LNCaP clone FGC (cell line): ENCODE measurements at regions not wholly inside any gene's neighbourhood (a gene's known extent, or its start where the extent isn't known, plus 50 kb on each side); places are given as distances from the start of the nearest gene placed in this dataset.

Experiments used
- DNase-seq: peaks from one replicate; pipeline ENCODE4 v3.0.0-alpha.2; 2011; ENCODE audit warnings: low read depth
- H3K4me3 ChIP-seq: 2 replicates; pipeline ENCODE4 v1.5.1; 2011; ENCODE audit warnings: mild to moderate bottlenecking, low read depth, low read length, control low read depth
- TF ChIP-seq, protein P1 (sequence below): IDR thresholded peaks from 2 replicates; pipeline ENCODE4 v1.5.1; 2012; ENCODE audit warnings: mild to moderate bottlenecking; ENCODE audit not compliant: control insufficient read depth, insufficient read depth; ENCODE audit errors: extremely low read depth

DNA sequence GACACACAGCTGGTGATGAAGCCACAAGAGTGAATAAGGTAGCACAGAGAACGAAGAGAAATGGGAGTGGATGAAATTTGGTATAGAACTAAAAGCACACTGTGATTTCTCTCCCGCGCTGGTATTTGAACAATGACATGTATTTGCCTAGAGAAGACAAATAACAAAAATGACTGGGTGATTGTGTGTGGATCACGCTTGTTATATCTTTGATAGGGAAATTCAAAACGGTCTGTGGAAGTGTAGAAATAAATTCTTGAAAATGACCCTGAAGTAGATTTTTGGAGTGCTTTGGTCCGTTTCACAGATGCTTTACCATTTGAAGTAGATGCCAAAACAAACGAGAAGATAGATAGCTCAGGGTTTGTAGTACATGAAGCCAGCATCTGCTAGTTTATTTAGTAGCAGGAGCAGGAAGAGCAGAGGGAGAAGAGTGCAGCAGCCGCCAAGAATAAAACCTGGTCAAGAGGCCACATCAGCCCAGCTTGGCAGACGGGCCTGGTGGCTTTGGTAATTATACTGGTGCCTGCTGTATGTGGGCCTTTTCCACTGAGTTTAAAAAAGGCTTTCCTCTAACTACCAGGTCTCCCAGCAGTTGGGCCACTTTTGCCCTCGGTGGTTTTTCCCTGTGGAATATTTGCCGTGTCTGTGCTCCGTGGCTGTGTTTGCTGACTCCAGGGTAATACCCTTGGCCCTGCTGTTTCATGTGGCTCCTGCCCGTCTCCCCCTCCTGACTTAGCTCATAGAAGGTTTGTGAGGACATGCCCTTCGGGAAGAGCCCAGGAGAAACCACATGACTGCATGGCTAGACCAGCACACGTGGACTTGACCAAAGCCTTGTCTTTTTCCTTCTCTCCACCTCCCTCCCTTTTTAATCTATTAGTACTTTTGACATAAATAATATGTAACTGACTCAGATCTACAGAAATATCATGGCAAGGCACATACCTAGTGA is 294.0 kb downstream of the SOX4 start:
- DNase-seq: peak; percentile 66
- H3K4me3 ChIP-seq: no peak overlapping the region
- TF ChIP-seq, protein P1, sequence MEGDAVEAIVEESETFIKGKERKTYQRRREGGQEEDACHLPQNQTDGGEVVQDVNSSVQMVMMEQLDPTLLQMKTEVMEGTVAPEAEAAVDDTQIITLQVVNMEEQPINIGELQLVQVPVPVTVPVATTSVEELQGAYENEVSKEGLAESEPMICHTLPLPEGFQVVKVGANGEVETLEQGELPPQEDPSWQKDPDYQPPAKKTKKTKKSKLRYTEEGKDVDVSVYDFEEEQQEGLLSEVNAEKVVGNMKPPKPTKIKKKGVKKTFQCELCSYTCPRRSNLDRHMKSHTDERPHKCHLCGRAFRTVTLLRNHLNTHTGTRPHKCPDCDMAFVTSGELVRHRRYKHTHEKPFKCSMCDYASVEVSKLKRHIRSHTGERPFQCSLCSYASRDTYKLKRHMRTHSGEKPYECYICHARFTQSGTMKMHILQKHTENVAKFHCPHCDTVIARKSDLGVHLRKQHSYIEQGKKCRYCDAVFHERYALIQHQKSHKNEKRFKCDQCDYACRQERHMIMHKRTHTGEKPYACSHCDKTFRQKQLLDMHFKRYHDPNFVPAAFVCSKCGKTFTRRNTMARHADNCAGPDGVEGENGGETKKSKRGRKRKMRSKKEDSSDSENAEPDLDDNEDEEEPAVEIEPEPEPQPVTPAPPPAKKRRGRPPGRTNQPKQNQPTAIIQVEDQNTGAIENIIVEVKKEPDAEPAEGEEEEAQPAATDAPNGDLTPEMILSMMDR: no peak

DNA sequence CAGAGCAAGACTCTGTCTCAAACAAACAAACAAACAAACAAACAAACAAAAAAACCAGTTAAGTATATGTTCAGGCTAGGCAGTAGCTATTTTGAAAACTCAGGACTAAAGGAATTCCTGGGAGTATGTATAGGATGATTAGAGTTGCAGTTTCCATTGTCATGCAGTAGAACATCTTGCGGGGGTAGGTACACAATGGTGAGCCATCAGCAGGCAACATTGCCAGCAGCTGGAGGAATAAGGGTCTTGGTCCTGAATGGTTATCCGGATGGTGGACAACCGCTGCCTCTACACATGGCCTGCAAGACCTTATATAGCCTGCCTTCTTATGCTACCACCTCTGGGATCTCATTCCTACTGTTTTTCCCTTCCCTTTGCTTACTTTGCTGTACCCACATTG is 297.5 kb downstream of the SOX4 start:
- no peak overlapping the region for H3K4me3 ChIP-seq
- DNase-seq: no peak
- TF ChIP-seq, protein P1: no peak

DNA sequence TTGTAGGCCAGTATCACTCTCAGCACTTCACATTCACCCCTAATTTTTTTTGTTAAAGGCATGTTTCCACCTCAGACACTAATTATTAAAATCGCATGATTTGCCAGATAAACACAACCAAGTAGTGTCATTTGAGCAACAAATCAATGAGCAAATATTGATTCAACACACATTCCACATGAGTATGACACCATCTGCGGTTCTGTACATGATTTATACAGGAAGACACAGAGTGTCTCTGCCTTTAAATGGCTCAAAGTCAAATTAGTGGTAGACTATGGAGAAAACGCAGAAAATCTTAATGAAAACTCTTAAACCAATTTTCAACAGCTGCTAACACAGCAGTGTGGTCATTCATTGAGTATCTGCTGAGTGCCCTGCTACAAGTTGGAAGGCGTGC is 300.2 kb downstream of the SOX4 start:
- TF ChIP-seq, protein P1: no peak
- no peak overlapping the region for H3K4me3 ChIP-seq
- DNase-seq: no peak

DNA sequence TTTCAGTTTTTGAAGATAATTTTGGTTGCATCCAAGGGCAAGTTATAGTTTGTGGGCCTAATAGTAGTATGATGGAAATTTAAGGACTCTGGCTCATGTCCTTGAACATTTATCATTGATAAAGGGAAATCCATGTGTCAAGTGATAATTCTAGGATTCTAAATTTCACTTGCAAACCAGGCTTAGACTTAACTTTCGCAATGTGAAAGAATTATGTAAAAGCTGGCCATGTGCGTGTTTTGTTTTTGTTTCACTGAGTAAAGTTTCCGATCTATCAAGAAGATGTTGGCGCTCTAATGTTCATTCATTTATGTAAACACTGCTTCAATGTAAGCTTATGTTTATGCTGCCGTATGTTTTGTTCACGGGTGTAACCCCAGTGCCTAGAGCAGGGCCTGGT is 302.0 kb downstream of the SOX4 start:
- DNase-seq: no peak

DNA sequence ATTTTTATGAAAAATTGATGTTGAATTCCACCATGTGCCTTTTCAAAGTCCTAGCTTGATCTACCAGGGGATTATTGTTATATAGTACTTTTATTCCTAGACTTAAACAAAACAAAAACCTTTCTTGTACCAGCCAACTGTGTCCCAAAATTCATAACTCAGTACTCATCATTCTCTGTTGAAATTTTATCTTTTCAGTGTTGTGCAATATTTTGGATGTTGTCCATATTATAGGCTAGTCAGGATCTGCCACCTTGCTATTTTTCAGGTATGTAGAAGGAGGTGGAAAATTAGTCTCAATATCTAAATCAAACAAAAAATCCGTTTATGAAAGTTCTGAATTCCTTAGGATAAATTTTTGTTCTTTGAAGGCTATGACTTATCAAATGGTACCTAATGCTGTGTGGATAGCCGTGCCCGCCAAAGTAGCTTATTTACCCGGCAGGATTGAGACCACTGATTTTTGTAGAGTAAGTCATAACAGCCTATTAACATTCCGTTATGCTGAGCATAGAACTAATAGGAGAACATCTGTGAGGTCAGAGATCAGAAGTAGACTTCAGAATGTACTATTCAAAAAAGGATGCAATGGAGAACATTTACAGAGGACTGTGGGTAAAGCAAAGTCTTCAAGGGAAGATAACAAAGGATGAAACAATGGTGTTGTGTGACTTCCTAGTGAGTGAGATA is 304.7 kb downstream of the SOX4 start:
- TF ChIP-seq, protein P1: no peak

More for the DNA sequence above, 302.0 kb downstream of the SOX4 start:
- H3K4me3 ChIP-seq: no peak overlapping the region
- TF ChIP-seq, protein P1: no peak

DNA sequence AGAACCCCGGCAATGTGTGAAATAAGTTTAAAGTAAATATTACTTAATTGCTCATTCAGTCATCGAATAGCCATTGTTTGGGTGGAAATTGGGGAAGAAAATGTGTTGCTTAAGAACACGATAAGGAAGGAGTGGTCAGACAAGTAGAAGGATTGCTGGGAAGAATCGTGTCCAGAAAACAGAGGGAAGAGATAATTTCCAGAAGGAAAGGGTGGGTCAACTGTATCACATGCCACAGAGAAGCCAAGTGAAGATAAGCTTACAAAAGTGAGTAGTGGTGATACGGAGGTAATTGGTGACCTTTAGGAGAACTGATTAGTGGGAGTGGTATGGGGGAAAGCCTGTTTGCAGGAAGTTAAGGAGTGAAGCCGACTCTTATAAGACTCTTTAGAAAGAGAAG is 306.2 kb downstream of the SOX4 start:
- H3K4me3 ChIP-seq: no peak overlapping the region
- TF ChIP-seq, protein P1: no peak
- no peak for DNase-seq

More for the DNA sequence above, 304.7 kb downstream of the SOX4 start:
- H3K4me3 ChIP-seq: no peak overlapping the region
- no peak for DNase-seq
